HEK293 (cell line): ENCODE measurements at regions not wholly inside any gene's neighbourhood (a gene's known extent, or its start where the extent isn't known, plus 50 kb on each side); places are given as distances from the start of the nearest gene placed in this dataset.

ENCODE experiments used
- SALL2 ChIP-seq: fragments of 450-650 bp; formaldehyde crosslinking; IDR thresholded peaks from 2 replicates; pipeline ENCODE4 v1.5.0; 2017; ENCODE audit warnings: missing biosample characterization, mild to moderate bottlenecking, missing genetic modification characterization, borderline replicate concordance
- TRIM28 ChIP-seq: IDR thresholded peaks from 2 replicates; pipeline ENCODE4 v1.6.1; 2011; ENCODE audit warnings: low read length, control low read depth, borderline replicate concordance
- TF ChIP-seq, protein P1 (sequence below): fragments of 450-650 bp; formaldehyde crosslinking; IDR thresholded peaks from 2 replicates; pipeline ENCODE4 v1.5.1; 2016; ENCODE audit warnings: missing biosample characterization, missing genetic modification characterization
- TF ChIP-seq, protein P2 (sequence below): fragments of 450-650 bp; formaldehyde crosslinking; IDR thresholded peaks from 2 replicates; pipeline ENCODE4; 2016; ENCODE audit warnings: missing biosample characterization, missing genetic modification characterization
- TF ChIP-seq, protein P3 (sequence below): fragments of 450-650 bp; formaldehyde crosslinking; conservative IDR thresholded peaks from 2 replicates; pipeline ENCODE4 v1.5.1; 2016; ENCODE audit warnings: low read depth, missing biosample characterization, missing genetic modification characterization
- TF ChIP-seq, protein P4 (sequence below): fragments of 450-650 bp; formaldehyde crosslinking; IDR thresholded peaks from 2 replicates; pipeline ENCODE4 v1.5.1; 2016; ENCODE audit warnings: missing biosample characterization, missing genetic modification characterization

DNA sequence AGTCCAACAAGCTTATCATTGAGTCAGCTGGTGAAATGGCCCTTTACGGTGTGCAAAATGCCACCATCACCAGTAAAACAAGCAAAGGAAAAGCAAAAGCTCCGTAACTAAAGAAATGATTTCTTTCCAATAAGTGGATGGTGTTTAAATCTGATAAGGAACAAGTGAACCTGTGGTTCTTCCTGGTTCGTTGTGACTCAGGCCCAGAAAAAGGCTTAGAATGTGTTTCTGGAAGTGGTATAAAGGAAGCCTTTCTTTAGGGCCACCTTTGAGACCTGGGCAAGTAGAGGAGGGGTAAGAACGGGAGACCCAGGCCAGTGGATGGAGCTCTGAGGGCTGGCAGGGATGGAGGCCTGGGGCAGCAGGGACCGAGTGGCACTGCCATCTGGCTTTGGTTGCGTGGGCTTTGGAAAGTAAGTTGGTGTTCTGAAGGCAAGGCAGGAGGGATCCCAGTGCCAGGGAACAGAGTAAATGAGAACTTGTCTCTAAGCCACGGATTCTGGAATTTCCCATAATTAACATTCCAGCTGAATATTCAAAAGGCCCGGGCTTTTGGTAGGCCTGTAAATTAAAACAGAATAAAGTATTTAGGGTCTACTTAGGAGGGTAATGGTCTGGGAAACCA, 87.9 kb upstream of the LMO4 start:
- TF ChIP-seq, protein P1, sequence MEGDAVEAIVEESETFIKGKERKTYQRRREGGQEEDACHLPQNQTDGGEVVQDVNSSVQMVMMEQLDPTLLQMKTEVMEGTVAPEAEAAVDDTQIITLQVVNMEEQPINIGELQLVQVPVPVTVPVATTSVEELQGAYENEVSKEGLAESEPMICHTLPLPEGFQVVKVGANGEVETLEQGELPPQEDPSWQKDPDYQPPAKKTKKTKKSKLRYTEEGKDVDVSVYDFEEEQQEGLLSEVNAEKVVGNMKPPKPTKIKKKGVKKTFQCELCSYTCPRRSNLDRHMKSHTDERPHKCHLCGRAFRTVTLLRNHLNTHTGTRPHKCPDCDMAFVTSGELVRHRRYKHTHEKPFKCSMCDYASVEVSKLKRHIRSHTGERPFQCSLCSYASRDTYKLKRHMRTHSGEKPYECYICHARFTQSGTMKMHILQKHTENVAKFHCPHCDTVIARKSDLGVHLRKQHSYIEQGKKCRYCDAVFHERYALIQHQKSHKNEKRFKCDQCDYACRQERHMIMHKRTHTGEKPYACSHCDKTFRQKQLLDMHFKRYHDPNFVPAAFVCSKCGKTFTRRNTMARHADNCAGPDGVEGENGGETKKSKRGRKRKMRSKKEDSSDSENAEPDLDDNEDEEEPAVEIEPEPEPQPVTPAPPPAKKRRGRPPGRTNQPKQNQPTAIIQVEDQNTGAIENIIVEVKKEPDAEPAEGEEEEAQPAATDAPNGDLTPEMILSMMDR (tag by site-specific recombination): no peak
- TF ChIP-seq, protein P2, sequence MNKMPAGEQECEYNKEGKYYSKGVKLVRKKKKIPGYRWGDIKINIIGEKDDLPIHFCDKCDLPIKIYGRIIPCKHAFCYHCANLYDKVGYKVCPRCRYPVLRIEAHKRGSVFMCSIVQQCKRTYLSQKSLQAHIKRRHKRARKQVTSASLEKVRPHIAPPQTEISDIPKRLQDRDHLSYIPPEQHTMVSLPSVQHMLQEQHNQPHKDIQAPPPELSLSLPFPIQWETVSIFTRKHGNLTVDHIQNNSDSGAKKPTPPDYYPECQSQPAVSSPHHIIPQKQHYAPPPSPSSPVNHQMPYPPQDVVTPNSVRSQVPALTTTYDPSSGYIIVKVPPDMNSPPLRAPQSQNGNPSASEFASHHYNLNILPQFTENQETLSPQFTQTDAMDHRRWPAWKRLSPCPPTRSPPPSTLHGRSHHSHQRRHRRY (tag by site-specific recombination): no peak
- no peak for TF ChIP-seq TRIM28
- TF ChIP-seq, protein P3, sequence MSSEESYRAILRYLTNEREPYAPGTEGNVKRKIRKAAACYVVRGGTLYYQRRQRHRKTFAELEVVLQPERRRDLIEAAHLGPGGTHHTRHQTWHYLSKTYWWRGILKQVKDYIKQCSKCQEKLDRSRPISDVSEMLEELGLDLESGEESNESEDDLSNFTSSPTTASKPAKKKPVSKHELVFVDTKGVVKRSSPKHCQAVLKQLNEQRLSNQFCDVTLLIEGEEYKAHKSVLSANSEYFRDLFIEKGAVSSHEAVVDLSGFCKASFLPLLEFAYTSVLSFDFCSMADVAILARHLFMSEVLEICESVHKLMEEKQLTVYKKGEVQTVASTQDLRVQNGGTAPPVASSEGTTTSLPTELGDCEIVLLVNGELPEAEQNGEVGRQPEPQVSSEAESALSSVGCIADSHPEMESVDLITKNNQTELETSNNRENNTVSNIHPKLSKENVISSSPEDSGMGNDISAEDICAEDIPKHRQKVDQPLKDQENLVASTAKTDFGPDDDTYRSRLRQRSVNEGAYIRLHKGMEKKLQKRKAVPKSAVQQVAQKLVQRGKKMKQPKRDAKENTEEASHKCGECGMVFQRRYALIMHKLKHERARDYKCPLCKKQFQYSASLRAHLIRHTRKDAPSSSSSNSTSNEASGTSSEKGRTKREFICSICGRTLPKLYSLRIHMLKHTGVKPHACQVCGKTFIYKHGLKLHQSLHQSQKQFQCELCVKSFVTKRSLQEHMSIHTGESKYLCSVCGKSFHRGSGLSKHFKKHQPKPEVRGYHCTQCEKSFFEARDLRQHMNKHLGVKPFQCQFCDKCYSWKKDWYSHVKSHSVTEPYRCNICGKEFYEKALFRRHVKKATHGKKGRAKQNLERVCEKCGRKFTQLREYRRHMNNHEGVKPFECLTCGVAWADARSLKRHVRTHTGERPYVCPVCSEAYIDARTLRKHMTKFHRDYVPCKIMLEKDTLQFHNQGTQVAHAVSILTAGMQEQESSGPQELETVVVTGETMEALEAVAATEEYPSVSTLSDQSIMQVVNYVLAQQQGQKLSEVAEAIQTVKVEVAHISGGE (tag by site-specific recombination): no peak
- TF ChIP-seq, protein P4, sequence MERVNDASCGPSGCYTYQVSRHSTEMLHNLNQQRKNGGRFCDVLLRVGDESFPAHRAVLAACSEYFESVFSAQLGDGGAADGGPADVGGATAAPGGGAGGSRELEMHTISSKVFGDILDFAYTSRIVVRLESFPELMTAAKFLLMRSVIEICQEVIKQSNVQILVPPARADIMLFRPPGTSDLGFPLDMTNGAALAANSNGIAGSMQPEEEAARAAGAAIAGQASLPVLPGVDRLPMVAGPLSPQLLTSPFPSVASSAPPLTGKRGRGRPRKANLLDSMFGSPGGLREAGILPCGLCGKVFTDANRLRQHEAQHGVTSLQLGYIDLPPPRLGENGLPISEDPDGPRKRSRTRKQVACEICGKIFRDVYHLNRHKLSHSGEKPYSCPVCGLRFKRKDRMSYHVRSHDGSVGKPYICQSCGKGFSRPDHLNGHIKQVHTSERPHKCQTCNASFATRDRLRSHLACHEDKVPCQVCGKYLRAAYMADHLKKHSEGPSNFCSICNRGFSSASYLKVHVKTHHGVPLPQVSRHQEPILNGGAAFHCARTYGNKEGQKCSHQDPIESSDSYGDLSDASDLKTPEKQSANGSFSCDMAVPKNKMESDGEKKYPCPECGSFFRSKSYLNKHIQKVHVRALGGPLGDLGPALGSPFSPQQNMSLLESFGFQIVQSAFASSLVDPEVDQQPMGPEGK (tag by site-specific recombination): no peak
- TF ChIP-seq SALL2 (tag by site-specific recombination): no peak
